ENCODE measurements at regions not wholly inside any gene's neighbourhood (a gene's known extent, or its start where the extent isn't known, plus 50 kb on each side); places are given as distances from the start of the nearest gene placed in this dataset.
"Not testable (repeated sequence)": the region's sequence is repeated elsewhere in the genome, so short reads cannot be mapped to it uniquely, and the experiment has no call there.

- no peak overlapping the region for H3K4me3 ChIP-seq (ENCODE audit: low read depth, low read length)
- no peak for TF ChIP-seq CTCF (IDR thresholded peaks at IDR 0.05; ENCODE audit: insufficient read depth, low read length, poor library complexity, severe bottlenecking)
- DNase-seq (ENCODE audit: low read depth): no peak
- no peaks in the 10 kb centered on the region for H3K27me3 ChIP-seq (ENCODE audit: control insufficient read depth, insufficient read depth, low read length)
- H3K36me3 ChIP-seq (ENCODE audit: control insufficient read depth, insufficient read depth, low read length): no peaks in the 10 kb centered on the region
These were observed 171.4 kb upstream of the NPY2R start for GRCh38 chr4:155037031-155037430.

GRCh38 chr4:155038459-155038858 is 170.0 kb upstream of the NPY2R start:
- Histone ChIP-seq H3K27me3 (ENCODE audit: control insufficient read depth, insufficient read depth, low read length) (no peaks in the 10 kb centered on the region), H3K4me3 (ENCODE audit: low read depth, low read length) (no peak overlapping the region), H3K36me3 (ENCODE audit: control insufficient read depth, insufficient read depth, low read length) (no peaks in the 10 kb centered on the region)
- TF ChIP-seq CTCF (IDR thresholded peaks at IDR 0.05; ENCODE audit: insufficient read depth, low read length, poor library complexity, severe bottlenecking): no peak
- DNase-seq (ENCODE audit: low read depth): no peak

- Histone ChIP-seq H3K27me3 (ENCODE audit: control insufficient read depth, insufficient read depth, low read length) (no peaks in the 10 kb centered on the region), H3K4me3 (ENCODE audit: low read depth, low read length) (no peak overlapping the region), H3K36me3 (ENCODE audit: control insufficient read depth, insufficient read depth, low read length) (no peaks in the 10 kb centered on the region)
- DNase-seq (ENCODE audit: low read depth): no peak
- TF ChIP-seq CTCF (IDR thresholded peaks at IDR 0.05; ENCODE audit: insufficient read depth, low read length, poor library complexity, severe bottlenecking): no peak
These were observed 169.3 kb upstream of the NPY2R start for GRCh38 chr4:155039162-155039561.

- no peak for TF ChIP-seq CTCF (IDR thresholded peaks at IDR 0.05; ENCODE audit: insufficient read depth, low read length, poor library complexity, severe bottlenecking)
- no peak for DNase-seq (ENCODE audit: low read depth)
- H3K27me3 ChIP-seq (ENCODE audit: control insufficient read depth, insufficient read depth, low read length): no peaks in the 10 kb centered on the region
These were observed 168.4 kb upstream of the NPY2R start for GRCh38 chr4:155040031-155040430.

GRCh38 chr4:155042014-155042413 is 166.4 kb upstream of the NPY2R start:
- TF ChIP-seq CTCF (IDR thresholded peaks at IDR 0.05; ENCODE audit: insufficient read depth, low read length, poor library complexity, severe bottlenecking): no peak
- no peak overlapping the region for H3K4me3 ChIP-seq (ENCODE audit: low read depth, low read length)
- no peaks in the 10 kb centered on the region for H3K36me3 ChIP-seq (ENCODE audit: control insufficient read depth, insufficient read depth, low read length)
- DNase-seq (ENCODE audit: low read depth): no peak
- H3K27me3 ChIP-seq (ENCODE audit: control insufficient read depth, insufficient read depth, low read length): no peaks in the 10 kb centered on the region

More at GRCh38 chr4:155040031-155040430, 168.4 kb upstream of the NPY2R start:
- Histone ChIP-seq H3K36me3 (ENCODE audit: control insufficient read depth, insufficient read depth, low read length) (no peaks in the 10 kb centered on the region), H3K4me3 (ENCODE audit: low read depth, low read length) (no peak overlapping the region)

GRCh38 chr4:155044251-155044650 is 164.2 kb upstream of the NPY2R start:
- not testable (repeated sequence) for DNase-seq (ENCODE audit: low read depth)

More at GRCh38 chr4:155044251-155044650, 164.2 kb upstream of the NPY2R start:
- not testable (repeated sequence) for H3K27me3 ChIP-seq (ENCODE audit: control insufficient read depth, insufficient read depth, low read length); H3K36me3 ChIP-seq (ENCODE audit: control insufficient read depth, insufficient read depth, low read length); H3K4me3 ChIP-seq (ENCODE audit: low read depth, low read length)
